ENCODE measurements at regions not wholly inside any gene's neighbourhood (a gene's known extent, or its start where the extent isn't known, plus 50 kb on each side); places are given as distances from the start of the nearest gene placed in this dataset.

DNA sequence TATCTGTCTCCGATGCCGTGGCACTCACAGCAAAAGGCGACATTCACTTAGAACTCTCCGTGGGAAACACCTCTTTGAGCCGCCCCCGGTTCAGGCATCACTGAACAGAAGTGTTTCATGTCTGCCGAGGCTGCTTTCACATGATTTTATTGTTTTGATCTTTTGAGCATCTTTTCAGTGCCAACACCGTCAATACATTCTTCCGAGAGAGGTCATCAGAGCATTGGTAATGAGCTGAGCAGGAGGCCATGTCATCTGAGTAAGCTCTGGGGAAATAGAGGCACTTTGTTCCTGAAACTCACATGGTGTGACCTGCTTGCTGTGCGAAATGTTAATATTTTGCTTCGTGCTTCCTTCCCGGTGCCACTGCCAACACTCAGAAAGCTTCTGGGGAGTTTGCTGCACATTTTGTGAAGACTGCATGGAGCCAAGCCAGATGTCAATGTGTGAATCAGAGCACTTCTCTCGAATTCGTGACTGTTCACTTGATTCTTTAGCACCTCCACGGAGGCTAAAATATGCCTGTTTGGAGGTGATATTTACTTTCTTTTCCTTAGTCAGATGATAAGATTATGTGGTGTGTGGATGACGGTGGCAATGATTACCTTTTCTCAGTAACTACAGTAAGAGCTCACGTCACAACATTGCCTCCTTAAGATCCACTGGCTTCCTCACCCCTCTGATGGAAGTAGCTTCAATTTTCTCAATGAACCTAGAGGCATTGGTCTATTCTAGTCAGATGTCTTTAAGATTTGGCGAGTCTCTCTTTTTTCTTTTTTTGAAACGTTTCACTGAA is 222.3 kb upstream of the HS3ST1 start:
- Histone ChIP-seq H3K4me3 (replicated peaks in 1 of 3; ENCODE audit: insufficient read depth in 1 of 3, low read depth in 2 of 3, low read length in 3 of 3) (no peak overlapping the region), H2AFZ (ENCODE audit: low read length) (no peak overlapping the region), H3K4me2 (ENCODE audit: low read depth, low read length) (no peak overlapping the region), H3K79me2 (ENCODE audit: insufficient read depth, low read length) (no peaks in the 10 kb centered on the region), H3K36me3 (replicated peaks in 1 of 2; ENCODE audit: control insufficient read depth in 1 of 2, insufficient read depth in 2 of 2, low read length in 2 of 2) (no peaks in the 10 kb centered on the region), H3K27ac (ENCODE audit: extremely low read length, insufficient read depth, low read length) (no peak overlapping the region), H3K27me3 (ENCODE audit: control insufficient read depth in 1 of 2, insufficient read depth in 2 of 2, low read length in 2 of 2) (no peaks in the 10 kb centered on the region), H3K9me3 (ENCODE audit: low read length) (peaks cover 21% of the 10 kb centered on the region; the same call in 1 of the 2 replicates), H4K20me1 (ENCODE audit: insufficient read depth, low read length) (no peaks in the 10 kb centered on the region), H3K4me1 (ENCODE audit: insufficient read depth, low read length) (no peaks in the 10 kb centered on the region), H3K9ac (ENCODE audit: insufficient read depth, low read depth, low read length) (no peak overlapping the region)
- WGBS (ENCODE audit: low lambda C conversion rate): 31% methylated on average over 19 of the region's 19 CpGs
- FAIRE-seq (no peak), DNase-seq (ENCODE audit: low spot score) (no peak), ATAC-seq (no peak)
- intact Hi-C loops (cut with micrococcal nuclease; ENCODE audit: unreplicated experiment) (no loop called here), in situ Hi-C loops (cut with HindIII; ENCODE audit: extremely low pct_ligation_motif_present, low pct_unique_long_range_greater_than_20kb) (no loop called here)
- TF ChIP-seq CREB1 (IDR thresholded peaks at IDR 0.05) (0 out of 2 replicates have a peak, but pooled peaks have one; percentile 3), CREB1 (CRISPR knock-in tag; IDR thresholded peaks at IDR 0.05) (no peak), MLLT10 (CRISPR knock-in tag; IDR thresholded peaks at IDR 0.05) (no peak)
- ChIA-PET CTCF (ENCODE audit: low intra/inter-chr PET ratio, low total read pairs) (no interaction called here), POLR2A (no interaction called here)
- BruUV-seq (replicated peaks): no TSS peak

DNA sequence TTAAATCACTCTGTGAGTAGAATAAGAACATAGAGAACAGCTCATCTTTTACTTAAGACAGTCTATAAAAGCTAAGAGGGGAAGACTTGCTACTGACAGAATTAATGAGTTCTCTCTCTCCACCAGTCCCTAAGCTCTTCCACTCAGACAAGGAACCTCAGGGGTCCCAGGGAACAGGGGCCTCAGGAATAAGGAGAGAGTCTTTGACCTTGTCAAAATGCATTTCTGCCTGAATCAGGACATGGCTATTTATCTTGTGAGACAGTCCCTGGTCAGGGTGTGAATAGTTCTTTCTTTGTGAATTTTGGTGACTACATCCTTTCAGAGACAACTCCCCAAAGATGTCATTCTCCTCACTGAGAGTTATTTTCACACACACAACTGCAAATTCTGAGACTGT is 218.7 kb upstream of the HS3ST1 start:
- no peak overlapping the region for H3K27ac ChIP-seq (ENCODE audit: extremely low read length, insufficient read depth, low read length)
- H2AFZ ChIP-seq (ENCODE audit: low read length): no peak overlapping the region
- no peaks in the 10 kb centered on the region for H3K27me3 ChIP-seq (ENCODE audit: control insufficient read depth in 1 of 2, insufficient read depth in 2 of 2, low read length in 2 of 2)
- in situ Hi-C loops (cut with HindIII; ENCODE audit: extremely low pct_ligation_motif_present, low pct_unique_long_range_greater_than_20kb) (no loop called here), intact Hi-C loops (cut with micrococcal nuclease; ENCODE audit: unreplicated experiment) (no loop called here)
- H3K4me3 ChIP-seq (replicated peaks in 1 of 3; ENCODE audit: insufficient read depth in 1 of 3, low read depth in 2 of 3, low read length in 3 of 3): no peak overlapping the region
- no peak for ATAC-seq
- no peaks in the 10 kb centered on the region for H4K20me1 ChIP-seq (ENCODE audit: insufficient read depth, low read length)
- FAIRE-seq: no peak
- no peaks in the 10 kb centered on the region for H3K36me3 ChIP-seq (replicated peaks in 1 of 2; ENCODE audit: control insufficient read depth in 1 of 2, insufficient read depth in 2 of 2, low read length in 2 of 2)
- DNase-seq (ENCODE audit: low spot score): no peak
- CTCF ChIA-PET (ENCODE audit: low intra/inter-chr PET ratio, low total read pairs): no interaction called here
- no peaks in the 10 kb centered on the region for H3K4me1 ChIP-seq (ENCODE audit: insufficient read depth, low read length)
- H3K9ac ChIP-seq (ENCODE audit: insufficient read depth, low read depth, low read length): no peak overlapping the region
- no peak overlapping the region for H3K4me2 ChIP-seq (ENCODE audit: low read depth, low read length)
- H3K9me3 ChIP-seq (ENCODE audit: low read length): peaks cover 43% of the 10 kb centered on the region
- no peaks in the 10 kb centered on the region for H3K79me2 ChIP-seq (ENCODE audit: insufficient read depth, low read length)
- BruUV-seq (replicated peaks): no TSS peak
- POLR2A ChIA-PET: no interaction called here
- TF ChIP-seq, protein P1, sequence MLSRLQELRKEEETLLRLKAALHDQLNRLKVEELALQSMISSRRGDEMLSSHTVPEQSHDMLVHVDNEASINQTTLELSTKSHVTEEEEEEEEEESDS (CRISPR knock-in tag; IDR thresholded peaks at IDR 0.05; ENCODE audit: borderline replicate concordance): no peak
- TF ChIP-seq ZNF607 (CRISPR knock-in tag; IDR thresholded peaks at IDR 0.05; ENCODE audit: borderline replicate concordance): no peak
- TF ChIP-seq MTERF4 (CRISPR knock-in tag; IDR thresholded peaks at IDR 0.05): no peak
- no peak for TF ChIP-seq HNRNPH1 (optimal IDR thresholded peaks at IDR 0.05; ENCODE audit: low read depth, low read length)
- no peak for TF ChIP-seq ZNF143 (CRISPR knock-in tag; IDR thresholded peaks at IDR 0.05)
- no peak for TF ChIP-seq KMT2A (CRISPR knock-in tag; IDR thresholded peaks at IDR 0.05)
- TF ChIP-seq ZNF713 (CRISPR knock-in tag; IDR thresholded peaks at IDR 0.05): no peak
- no peak for TF ChIP-seq ZNF558 (CRISPR knock-in tag; IDR thresholded peaks at IDR 0.05; ENCODE audit: borderline replicate concordance)
- TF ChIP-seq, protein P2, sequence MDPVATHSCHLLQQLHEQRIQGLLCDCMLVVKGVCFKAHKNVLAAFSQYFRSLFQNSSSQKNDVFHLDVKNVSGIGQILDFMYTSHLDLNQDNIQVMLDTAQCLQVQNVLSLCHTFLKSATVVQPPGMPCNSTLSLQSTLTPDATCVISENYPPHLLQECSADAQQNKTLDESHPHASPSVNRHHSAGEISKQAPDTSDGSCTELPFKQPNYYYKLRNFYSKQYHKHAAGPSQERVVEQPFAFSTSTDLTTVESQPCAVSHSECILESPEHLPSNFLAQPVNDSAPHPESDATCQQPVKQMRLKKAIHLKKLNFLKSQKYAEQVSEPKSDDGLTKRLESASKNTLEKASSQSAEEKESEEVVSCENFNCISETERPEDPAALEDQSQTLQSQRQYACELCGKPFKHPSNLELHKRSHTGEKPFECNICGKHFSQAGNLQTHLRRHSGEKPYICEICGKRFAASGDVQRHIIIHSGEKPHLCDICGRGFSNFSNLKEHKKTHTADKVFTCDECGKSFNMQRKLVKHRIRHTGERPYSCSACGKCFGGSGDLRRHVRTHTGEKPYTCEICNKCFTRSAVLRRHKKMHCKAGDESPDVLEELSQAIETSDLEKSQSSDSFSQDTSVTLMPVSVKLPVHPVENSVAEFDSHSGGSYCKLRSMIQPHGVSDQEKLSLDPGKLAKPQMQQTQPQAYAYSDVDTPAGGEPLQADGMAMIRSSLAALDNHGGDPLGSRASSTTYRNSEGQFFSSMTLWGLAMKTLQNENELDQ (CRISPR knock-in tag; IDR thresholded peaks at IDR 0.05; ENCODE audit: borderline replicate concordance): no peak
- TF ChIP-seq DNMT1 (CRISPR knock-in tag; IDR thresholded peaks at IDR 0.05): no peak

Data from HepG2 (cell line).